IMR-90 (cell line): ENCODE measurements at regions not wholly inside any gene's neighbourhood (a gene's known extent, or its start where the extent isn't known, plus 50 kb on each side); places are given as distances from the start of the nearest gene placed in this dataset.

Experiments
- ATAC-seq: fragments of 200-7000 bp; cut with Tn5 transposase; 2 replicates; pipeline ENCODE4 v1.9.1; 2020; ENCODE audit warnings: low read depth, mild to moderate bottlenecking, moderate library complexity
- BruUV-seq: library from RNA; stranded (reverse); fragments of 400-500 nt; replicated peaks from 2 replicates; lab custom pipeline; 2021; lab: Mats Ljungman, UMichigan
- CTCF ChIA-PET: fragments of 300-600 bp; formaldehyde crosslinking; extraction: SDS; loops from one replicate; lab custom pipeline; 2021; ENCODE audit warnings: antibody characterized with exemption; lab: Yijun Ruan, JAX
- POLR2A ChIA-PET: fragments of 300-600 bp; sonication (Branson Sonifier 250); formaldehyde crosslinking; loops from one replicate; lab custom pipeline; 2022; ENCODE audit warnings: antibody characterized with exemption; ENCODE audit not compliant: unreplicated experiment; lab: Charles Lee
- DNase-seq: peaks from one replicate; pipeline ENCODE4 v3.0.0; 2013
- H2AFZ ChIP-seq: replicated peaks from 2 replicates; pipeline ENCODE3; 2013; ENCODE audit warnings: low read length, mild to moderate bottlenecking; ENCODE audit not compliant: poor library complexity
- H2AK5ac ChIP-seq: 2 replicates; pipeline ENCODE4 v1.6.1; 2013; ENCODE audit warnings: low read depth, low read length, inconsistent platforms
- H2AK9ac ChIP-seq: replicated peaks from 2 replicates; pipeline ENCODE3; 2013; ENCODE audit warnings: mild to moderate bottlenecking, low read depth, low read length, moderate library complexity; ENCODE audit not compliant: poor library complexity
- H2BK120ac ChIP-seq: 2 replicates; pipeline ENCODE4 v1.6.1; 2013; ENCODE audit warnings: low read depth, low read length, inconsistent platforms
- H2BK15ac ChIP-seq: 3 replicates; pipeline ENCODE4 v1.6.1; 2013; ENCODE audit warnings: low read depth, low read length, inconsistent platforms
- H2BK20ac ChIP-seq: 2 replicates; pipeline ENCODE4 v1.6.1; 2013; ENCODE audit warnings: low read depth, mild to moderate bottlenecking, inconsistent platforms, low read length, moderate library complexity
- H2BK5ac ChIP-seq: 2 replicates; pipeline ENCODE4 v1.6.1; 2013; ENCODE audit warnings: mild to moderate bottlenecking, low read depth, low read length, inconsistent platforms; ENCODE audit not compliant: poor library complexity, severe bottlenecking
- H3K14ac ChIP-seq: replicated peaks from 2 replicates; pipeline ENCODE4 v1.6.1; 2013; ENCODE audit warnings: low read depth, low read length, inconsistent platforms
- H3K18ac ChIP-seq: 2 replicates; pipeline ENCODE4 v1.6.1; 2013; ENCODE audit warnings: low read depth, low read length, control low read depth
- H3K23ac ChIP-seq: 2 replicates; pipeline ENCODE4 v1.6.1; 2013; ENCODE audit warnings: low read depth, low read length, inconsistent platforms
- H3K27ac ChIP-seq: 2 replicates; pipeline ENCODE4 v1.5.1; 2013; ENCODE audit warnings: mild to moderate bottlenecking, control low read depth, low read length; ENCODE audit not compliant: insufficient read depth
- H3K27me3 ChIP-seq: 2 replicates; pipeline ENCODE4 v1.6.1; 2013; ENCODE audit warnings: low read length; ENCODE audit not compliant: control insufficient read depth, insufficient read depth
- H3K36me3 ChIP-seq: 2 replicates; pipeline ENCODE4 v1.6.1; 2013; ENCODE audit warnings: low read length, mixed read lengths; ENCODE audit not compliant: control insufficient read depth, insufficient read depth
- H3K4ac ChIP-seq: 2 replicates; pipeline ENCODE4 v1.6.1; 2013; ENCODE audit warnings: low read depth, low read length, inconsistent platforms
- H3K4me1 ChIP-seq: 2 replicates; pipeline ENCODE4 v1.6.1; 2013; ENCODE audit warnings: low read length, mixed read lengths; ENCODE audit not compliant: control insufficient read depth, insufficient read depth
- H3K4me2 ChIP-seq: 2 replicates; pipeline ENCODE4 v1.6.1; 2013; ENCODE audit warnings: low read depth, mild to moderate bottlenecking, control low read depth, low read length, moderate library complexity
- H3K4me3 ChIP-seq: 2 replicates; pipeline ENCODE4 v1.5.1; 2013; ENCODE audit warnings: low read depth, mild to moderate bottlenecking, control low read depth, low read length, moderate library complexity; ENCODE audit not compliant: insufficient read depth
- H3K56ac ChIP-seq: 2 replicates; pipeline ENCODE4 v1.6.1; 2013; ENCODE audit warnings: low read length, inconsistent platforms; ENCODE audit not compliant: insufficient read depth; ENCODE audit errors: extremely low read depth
- H3K79me1 ChIP-seq, 2 experiments: 2 replicates each; pipeline ENCODE4 v1.6.1; 2013; ENCODE audit warnings: low read length in 2 of 2, inconsistent platforms in 1 of 2, low read depth in 1 of 2
- H3K9ac ChIP-seq: 2 replicates; pipeline ENCODE4 v1.6.1; 2013; ENCODE audit warnings: low read depth, low read length, control low read depth
- H3K9me1 ChIP-seq: 2 replicates; pipeline ENCODE4 v1.6.1; 2013; ENCODE audit warnings: low read length, inconsistent platforms; ENCODE audit not compliant: insufficient read depth
- H3K9me3 ChIP-seq: 2 replicates; pipeline ENCODE4 v1.6.1; 2013; ENCODE audit warnings: low read length; ENCODE audit not compliant: control insufficient read depth, insufficient read depth
- H4K20me1 ChIP-seq: 2 replicates; pipeline ENCODE4 v1.6.1; 2013; ENCODE audit warnings: low read length, inconsistent platforms; ENCODE audit not compliant: insufficient read depth
- H4K5ac ChIP-seq: 2 replicates; pipeline ENCODE4 v1.6.1; 2013; ENCODE audit warnings: mild to moderate bottlenecking, low read depth, low read length, control low read depth
- H4K8ac ChIP-seq, 2 experiments: 2 replicates each; pipeline ENCODE4 v1.6.1; 2013; ENCODE audit warnings: low read depth in 2 of 2, low read length in 2 of 2, control low read depth in 1 of 2, inconsistent platforms in 1 of 2
- H4K91ac ChIP-seq: 2 replicates; pipeline ENCODE4 v1.6.1; 2013; ENCODE audit warnings: low read depth, low read length, inconsistent platforms; ENCODE audit not compliant: insufficient read depth
- BHLHE40 ChIP-seq: fragments of 150-350 bp; IDR thresholded peaks from 2 replicates; pipeline ENCODE4 v1.6.1; 2016; ENCODE audit warnings: mild to moderate bottlenecking, low read depth, low read length
- CEBPB ChIP-seq: IDR thresholded peaks from 2 replicates; pipeline ENCODE4 v1.6.1; 2012; ENCODE audit warnings: low read depth, low read length, improper control_type of control experiment
- CHD1 ChIP-seq: IDR thresholded peaks from 2 replicates; pipeline ENCODE4 v1.6.1; 2012; ENCODE audit warnings: low read depth, low read length, improper control_type of control experiment
- MAFK ChIP-seq: IDR thresholded peaks from 2 replicates; pipeline ENCODE4 v1.6.1; 2012; ENCODE audit warnings: low read depth, low read length, improper control_type of control experiment
- MAZ ChIP-seq: IDR thresholded peaks from 2 replicates; pipeline ENCODE4 v1.6.1; 2012; ENCODE audit warnings: low read depth, mild to moderate bottlenecking, low read length, improper control_type of control experiment, moderate library complexity, borderline replicate concordance
- POLR2A ChIP-seq: IDR thresholded peaks from 2 replicates; pipeline ENCODE4 v1.6.1; 2012; ENCODE audit warnings: mild to moderate bottlenecking, low read depth, low read length
- RCOR1 ChIP-seq: IDR thresholded peaks from 2 replicates; pipeline ENCODE4 v1.6.1; 2012; ENCODE audit warnings: mild to moderate bottlenecking, low read length, improper control_type of control experiment; ENCODE audit not compliant: insufficient replicate concordance
- SMC3 ChIP-seq: fragments of 150-350 bp; IDR thresholded peaks from 2 replicates; pipeline ENCODE4 v1.6.1; 2016; ENCODE audit warnings: low read depth, mild to moderate bottlenecking, antibody characterized with exemption, low read length, moderate library complexity
- WGBS, 2 experiments: methylation state at CpG; one replicate each; pipeline versions ENCODE4 v1.1.5 to v1.1.7; 2013; ENCODE audit warnings: missing lambda C conversion rate in 2 of 2; ENCODE audit not compliant: insufficient read length in 1 of 2; ENCODE audit errors: extremely low coverage in 2 of 2; 5-methylcytosine and 5-hydroxymethylcytosine counted together
- dilution Hi-C: fragments of 300-500 bp; cut with HindIII; formaldehyde crosslinking; loops from one replicate; pipeline ENCODE4 v1.14.3; 2018; ENCODE audit warnings: low sequenced_read_pairs; ENCODE audit not compliant: unreplicated experiment
- in situ Hi-C: fragments of 300-500 bp; cut with MboI; formaldehyde crosslinking; loops from 3 replicates; pipeline ENCODE4 v1.14.3; 2019; ENCODE audit warnings: low sequenced_read_pairs, inconsistent platforms, mixed read lengths
- intact Hi-C: fragments of 100-400 bp; cut with micrococcal nuclease; formaldehyde crosslinking; loops from 2 replicates; pipeline ENCODE4 v1.10.0; 2022
- TF ChIP-seq, protein P1 (sequence below): fragments of 150-350 bp; IDR thresholded peaks from 2 replicates; pipeline ENCODE4 v1.6.1; 2016; ENCODE audit warnings: low read depth, mild to moderate bottlenecking, low read length, moderate library complexity, borderline replicate concordance
- TF ChIP-seq, protein P2 (sequence below): fragments of 150-350 bp; IDR thresholded peaks from 2 replicates; pipeline ENCODE4 v1.6.1; 2017; ENCODE audit warnings: mild to moderate bottlenecking, antibody characterized with exemption, low read length, low read depth

DNA sequence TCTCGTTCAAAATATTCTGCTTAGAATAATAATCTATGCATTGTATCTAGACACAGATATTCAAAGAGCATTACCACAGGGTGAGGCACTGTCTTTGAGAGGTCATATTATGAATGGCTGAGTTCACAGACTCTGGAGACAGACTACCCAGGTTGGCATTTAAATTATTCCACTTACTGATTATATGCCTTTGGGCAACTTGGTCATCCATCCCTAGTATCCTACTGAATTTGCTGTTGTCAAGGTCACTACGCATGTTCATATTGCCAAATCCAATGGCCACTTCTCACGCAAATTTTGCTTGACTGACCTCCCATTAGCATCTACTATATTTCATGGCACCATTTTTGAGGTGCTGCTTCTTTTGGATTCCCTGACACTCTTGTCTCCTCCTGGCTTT, 498.6 kb upstream of the TLE4 start:
- no TSS peak for BruUV-seq
- Histone ChIP-seq H4K20me1 (no peaks in the 10 kb centered on the region), H2AFZ (no peak overlapping the region), H2BK15ac (no peak overlapping the region), H3K9me3 (no peaks in the 10 kb centered on the region), H3K79me1 (no peaks in the 10 kb centered on the region), H4K8ac (no peak overlapping the region; a peak in 1 of 4 replicates), H2AK9ac (no peak overlapping the region), H2BK5ac (no peak overlapping the region), H3K27ac (no peak overlapping the region), H2AK5ac (no peak overlapping the region), H3K18ac (no peak overlapping the region), H3K4me3 (no peak overlapping the region), H3K9ac (no peak overlapping the region), H2BK20ac (no peak overlapping the region), H3K36me3 (no peaks in the 10 kb centered on the region), H3K4ac (no peak overlapping the region), H3K14ac (no peak overlapping the region), H2BK120ac (no peak overlapping the region), H4K5ac (no peak overlapping the region), H3K4me2 (no peak overlapping the region), H3K23ac (no peak overlapping the region), H4K91ac (no peak overlapping the region), H3K4me1 (no peaks in the 10 kb centered on the region), H3K9me1 (no peaks in the 10 kb centered on the region), H3K56ac (no peak overlapping the region), H3K27me3 (no peaks in the 10 kb centered on the region)
- TF ChIP-seq, protein P1, sequence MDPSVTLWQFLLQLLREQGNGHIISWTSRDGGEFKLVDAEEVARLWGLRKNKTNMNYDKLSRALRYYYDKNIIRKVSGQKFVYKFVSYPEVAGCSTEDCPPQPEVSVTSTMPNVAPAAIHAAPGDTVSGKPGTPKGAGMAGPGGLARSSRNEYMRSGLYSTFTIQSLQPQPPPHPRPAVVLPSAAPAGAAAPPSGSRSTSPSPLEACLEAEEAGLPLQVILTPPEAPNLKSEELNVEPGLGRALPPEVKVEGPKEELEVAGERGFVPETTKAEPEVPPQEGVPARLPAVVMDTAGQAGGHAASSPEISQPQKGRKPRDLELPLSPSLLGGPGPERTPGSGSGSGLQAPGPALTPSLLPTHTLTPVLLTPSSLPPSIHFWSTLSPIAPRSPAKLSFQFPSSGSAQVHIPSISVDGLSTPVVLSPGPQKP, result no peak
- TF ChIP-seq RCOR1 (no peak), MAFK (no peak), CHD1 (no peak), MAZ (no peak), SMC3 (no peak), CEBPB (no peak), BHLHE40 (no peak), POLR2A (no peak)
- TF ChIP-seq, protein P2, sequence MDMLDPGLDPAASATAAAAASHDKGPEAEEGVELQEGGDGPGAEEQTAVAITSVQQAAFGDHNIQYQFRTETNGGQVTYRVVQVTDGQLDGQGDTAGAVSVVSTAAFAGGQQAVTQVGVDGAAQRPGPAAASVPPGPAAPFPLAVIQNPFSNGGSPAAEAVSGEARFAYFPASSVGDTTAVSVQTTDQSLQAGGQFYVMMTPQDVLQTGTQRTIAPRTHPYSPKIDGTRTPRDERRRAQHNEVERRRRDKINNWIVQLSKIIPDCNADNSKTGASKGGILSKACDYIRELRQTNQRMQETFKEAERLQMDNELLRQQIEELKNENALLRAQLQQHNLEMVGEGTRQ, result no peak
- POLR2A ChIA-PET, result no interaction called here
- no peak for ATAC-seq
- dilution Hi-C loops, result no loop called here
- WGBS, 2 experiments, result 100% methylated on average over 1 of the region's 3 CpGs; no CpG with 5 or more reads in 1 of the 2 experiments
- no peak for DNase-seq
- in situ Hi-C loops, result no loop called here
- CTCF ChIA-PET, result no interaction called here
- intact Hi-C loops, result no loop called here
